ENCODE measurements at regions not wholly inside any gene's neighbourhood (a gene's known extent, or its start where the extent isn't known, plus 50 kb on each side); places are given as distances from the start of the nearest gene placed in this dataset.

GRCh38 chr20:3354247-3354646, 53.2 kb downstream of the DNAAF9 start:
- DNase-seq: no peak

GRCh38 chr20:3353646-3354045, 53.8 kb downstream of the DNAAF9 start:
- DNase-seq: no peak

GRCh38 chr20:3352202-3352601, 55.3 kb downstream of the DNAAF9 start:
- no peak for DNase-seq

- DNase-seq: no peak
Observed at GRCh38 chr20:3350422-3350821, 57.0 kb downstream of the DNAAF9 start.

- no peak for DNase-seq
Observed at GRCh38 chr20:3349786-3350185, 57.7 kb downstream of the DNAAF9 start.

- no peak for DNase-seq
Observed at GRCh38 chr20:3342766-3343165, 64.7 kb downstream of the DNAAF9 start.

GRCh38 chr20:3340443-3340842, 67.0 kb downstream of the DNAAF9 start:
- peak; percentile 13 for DNase-seq

- DNase-seq: no peak
Observed at GRCh38 chr20:3339571-3339970, 67.9 kb downstream of the DNAAF9 start.

- DNase-seq: no peak
Observed at GRCh38 chr20:3339076-3339475, 68.4 kb downstream of the DNAAF9 start.

- no peak for DNase-seq
Observed at GRCh38 chr20:3334156-3334943, 73.1 kb downstream of the DNAAF9 start.

GRCh38 chr20:3330046-3330741, 77.3 kb downstream of the DNAAF9 start:
- DNase-seq: peak; percentile 1

- no peak for DNase-seq
Observed at GRCh38 chr20:3328501-3328900, 79.0 kb downstream of the DNAAF9 start.

- DNase-seq: no peak
Observed at GRCh38 chr20:3326779-3327521, 80.5 kb downstream of the DNAAF9 start.

GRCh38 chr20:3325864-3326263, 81.6 kb downstream of the DNAAF9 start:
- no peak for DNase-seq

- DNase-seq: no peak
Observed at GRCh38 chr20:3323398-3323797, 84.1 kb downstream of the DNAAF9 start.

GRCh38 chr20:3318226-3318884, 79.4 kb upstream of the SLC4A11 start:
- DNase-seq: no peak

GRCh38 chr20:3316136-3316535, 77.1 kb upstream of the SLC4A11 start:
- no peak for DNase-seq

GRCh38 chr20:3315136-3315535, 76.1 kb upstream of the SLC4A11 start:
- DNase-seq: no peak

GRCh38 chr20:3314391-3314790, 75.4 kb upstream of the SLC4A11 start:
- DNase-seq: no peak

- DNase-seq: no peak
Observed at GRCh38 chr20:3313683-3314065, 74.7 kb upstream of the SLC4A11 start.

GRCh38 chr20:3312940-3313682, 74.1 kb upstream of the SLC4A11 start:
- DNase-seq: no peak

GRCh38 chr20:3311623-3312022, 72.6 kb upstream of the SLC4A11 start:
- no peak for DNase-seq

- no peak for DNase-seq
Observed at GRCh38 chr20:3309226-3309625, 70.2 kb upstream of the SLC4A11 start.
